Hematopoietic multipotent progenitor cell treated with erythropoietin and hydrocortisone succinate and interleukin-3 and kit ligand, for 8 days (in vitro differentiated cells): ENCODE measurements at regions not wholly inside any gene's neighbourhood (a gene's known extent, or its start where the extent isn't known, plus 50 kb on each side); places are given as distances from the start of the nearest gene placed in this dataset.
"Not testable (repeated sequence)": the region's sequence is repeated elsewhere in the genome, so short reads cannot be mapped to it uniquely, and the experiment has no call there.

Experiments used
- DNase-seq: peaks from one replicate; pipeline ENCODE4 v3.0.0-alpha.2; 2015

- DNase-seq, result no peak
Measured at GRCh38 chr2:40700231-40700954, 248.5 kb upstream of the SLC8A1 start.

- not testable (repeated sequence) for DNase-seq
Measured at GRCh38 chr2:40712197-40712894, 260.5 kb upstream of the SLC8A1 start.

- DNase-seq, result no peak
Measured at GRCh38 chr2:40716879-40717278, 265.0 kb upstream of the SLC8A1 start.

- DNase-seq, result no peak
Measured at GRCh38 chr2:40719414-40719813, 267.5 kb upstream of the SLC8A1 start.

- DNase-seq, result no peak
Measured at GRCh38 chr2:40721595-40721994, 269.7 kb upstream of the SLC8A1 start.

- DNase-seq, result no peak
Measured at GRCh38 chr2:40723194-40723593, 271.3 kb upstream of the SLC8A1 start.

- DNase-seq, result no peak
Measured at GRCh38 chr2:40725040-40725439, 273.1 kb upstream of the SLC8A1 start.

- no peak for DNase-seq
Measured at GRCh38 chr2:40725950-40726349, 274.1 kb upstream of the SLC8A1 start.

- no peak for DNase-seq
Measured at GRCh38 chr2:40734797-40735196, 282.9 kb upstream of the SLC8A1 start.

GRCh38 chr2:40737180-40737579 is 285.3 kb upstream of the SLC8A1 start:
- DNase-seq, result no peak

GRCh38 chr2:40740419-40740818 is 288.5 kb upstream of the SLC8A1 start:
- peak; percentile 12 for DNase-seq

GRCh38 chr2:40741532-40741931 is 289.6 kb upstream of the SLC8A1 start:
- DNase-seq, result no peak

- no peak for DNase-seq
Measured at GRCh38 chr2:40746191-40746590, 294.3 kb upstream of the SLC8A1 start.

- no peak for DNase-seq
Measured at GRCh38 chr2:40751981-40752380, 300.1 kb upstream of the SLC8A1 start.

- DNase-seq, result no peak
Measured at GRCh38 chr2:40752796-40753195, 300.9 kb upstream of the SLC8A1 start.

GRCh38 chr2:40754912-40755311 is 303.0 kb upstream of the SLC8A1 start:
- no peak for DNase-seq

GRCh38 chr2:40758401-40759155 is 306.7 kb upstream of the SLC8A1 start:
- peak; percentile 5 for DNase-seq

GRCh38 chr2:40760071-40760666 is 308.3 kb upstream of the SLC8A1 start:
- DNase-seq, result peak; percentile 37

GRCh38 chr2:40773291-40773690 is 321.4 kb upstream of the SLC8A1 start:
- DNase-seq, result no peak

- DNase-seq, result no peak
Measured at GRCh38 chr2:40783704-40784103, 331.8 kb upstream of the SLC8A1 start.

GRCh38 chr2:40786636-40787035 is 334.7 kb upstream of the SLC8A1 start:
- DNase-seq, result no peak

- no peak for DNase-seq
Measured at GRCh38 chr2:40797120-40797519, 345.2 kb upstream of the SLC8A1 start.

GRCh38 chr2:40803900-40804299 is 352.0 kb upstream of the SLC8A1 start:
- no peak for DNase-seq
